Stimulated activated CD8-positive, alpha-beta memory T cell treated with anti-CD3 and anti-CD28 coated beads, Interleukin-7, amount 100 ng/mL, for 24 hours (primary cell): ENCODE measurements at regions not wholly inside any gene's neighbourhood (a gene's known extent, or its start where the extent isn't known, plus 50 kb on each side); places are given as distances from the start of the nearest gene placed in this dataset.

ENCODE experiments used
- DNase-seq: peaks from one replicate; pipeline ENCODE4 v3.0.0-alpha.2; 2020; ENCODE audit warnings: low read depth

- no peak for DNase-seq
Measured at GRCh38 chr10:4343091-4343490, 482.9 kb upstream of the AKR1E2 start.

GRCh38 chr10:4338768-4339167 is 487.2 kb upstream of the AKR1E2 start:
- no peak for DNase-seq

GRCh38 chr10:4337563-4337962 is 488.4 kb upstream of the AKR1E2 start:
- DNase-seq = no peak

GRCh38 chr10:4334871-4335270 is 491.1 kb upstream of the AKR1E2 start:
- DNase-seq = no peak

GRCh38 chr10:4334015-4334414 is 492.0 kb upstream of the AKR1E2 start:
- no peak for DNase-seq

GRCh38 chr10:4333459-4333894 is 492.5 kb upstream of the AKR1E2 start:
- DNase-seq = no peak

- DNase-seq = no peak
Measured at GRCh38 chr10:4332764-4333458, 493.1 kb upstream of the AKR1E2 start.

GRCh38 chr10:4331150-4331549 is 494.9 kb upstream of the AKR1E2 start:
- DNase-seq = no peak

GRCh38 chr10:4330636-4331035 is 495.4 kb upstream of the AKR1E2 start:
- no peak for DNase-seq

- DNase-seq = no peak
Measured at GRCh38 chr10:4329225-4329624, 496.8 kb upstream of the AKR1E2 start.

- no peak for DNase-seq
Measured at GRCh38 chr10:4326647-4327046, 499.4 kb upstream of the AKR1E2 start.

GRCh38 chr10:4319870-4320367 is 506.1 kb upstream of the AKR1E2 start:
- DNase-seq = no peak

GRCh38 chr10:4316161-4316810 is 509.7 kb upstream of the AKR1E2 start:
- no peak for DNase-seq

- DNase-seq = no peak
Measured at GRCh38 chr10:4315551-4315950, 510.5 kb upstream of the AKR1E2 start.

- DNase-seq = no peak
Measured at GRCh38 chr10:4313051-4313450, 513.0 kb upstream of the AKR1E2 start.

GRCh38 chr10:4312051-4312835 is 513.8 kb upstream of the AKR1E2 start:
- no peak for DNase-seq

- no peak for DNase-seq
Measured at GRCh38 chr10:4310172-4310571, 515.8 kb upstream of the AKR1E2 start.

GRCh38 chr10:4307910-4308309 is 518.1 kb upstream of the AKR1E2 start:
- DNase-seq = no peak

- no peak for DNase-seq
Measured at GRCh38 chr10:4306871-4307270, 519.1 kb upstream of the AKR1E2 start.

- DNase-seq = no peak
Measured at GRCh38 chr10:4303045-4303444, 518.0 kb upstream of the KLF6 start.

GRCh38 chr10:4301291-4302045 is 516.5 kb upstream of the KLF6 start:
- no peak for DNase-seq

- no peak for DNase-seq
Measured at GRCh38 chr10:4296161-4296560, 511.2 kb upstream of the KLF6 start.
